ENCODE measurements at regions not wholly inside any gene's neighbourhood (a gene's known extent, or its start where the extent isn't known, plus 50 kb on each side); places are given as distances from the start of the nearest gene placed in this dataset.

GRCh38 chr13:31964168-31964567 is 67.4 kb upstream of the FRY start:
- no peak for ATAC-seq (ENCODE audit: low read depth)
- no peak overlapping the region for H3K4me3 Mint-ChIP-seq

More at GRCh38 chr13:31964168-31964567, 67.4 kb upstream of the FRY start:
- Mint-ChIP-seq H3K27ac (no peak overlapping the region), H3K27me3 (no peaks in the 10 kb centered on the region), H3K4me1 (peaks cover 31% of the 10 kb centered on the region), H3K9me3 (ENCODE audit: insufficient read depth) (peaks cover 3% of the 10 kb centered on the region)
- DNase-seq: no peak
- Histone ChIP-seq H4K20me1 (ENCODE audit: control insufficient read depth, insufficient read depth, low read length, poor library complexity, severe bottlenecking) (no peaks in the 10 kb centered on the region), H2AFZ (ENCODE audit: insufficient read depth, low read depth, low read length, poor library complexity, severe bottlenecking) (no peak overlapping the region), H3K9me3 (ENCODE audit: control extremely low read depth in 1 of 3, control insufficient read depth in 2 of 3, insufficient read depth in 1 of 3, low read length in 2 of 3) (peaks cover 0 to 6% (median 3%) of the 10 kb centered on the region in 3 donors), H3K4me3 (ENCODE audit: control extremely low read depth in 1 of 5, extremely low read depth in 1 of 5, insufficient read depth in 1 of 5, low read depth in 2 of 5, low read length in 4 of 5) (no peak overlapping the region), H3K4me2 (replicated peaks; ENCODE audit: low read depth, low read length, poor library complexity, severe bottlenecking) (no peak overlapping the region), H3K79me2 (ENCODE audit: control insufficient read depth, insufficient read depth, low read length) (no peaks in the 10 kb centered on the region), H3K27ac (ENCODE audit: low read length in 2 of 2) (no peak overlapping the region), H3K4me1 (ENCODE audit: control insufficient read depth in 2 of 2, insufficient read depth in 2 of 2, low read length in 2 of 2) (peaks cover 28 to 30% of the 10 kb centered on the region in 2 donors), H3K36me3 (replicated peaks in 1 of 2; ENCODE audit: control extremely low read depth in 1 of 2, control insufficient read depth in 1 of 2, extremely low read depth in 1 of 2, insufficient read depth in 2 of 2, low read length in 1 of 2) (no peaks in the 10 kb centered on the region), H3K27me3 (replicated peaks in 1 of 4; ENCODE audit: control extremely low read depth in 1 of 4, control insufficient read depth in 3 of 4, insufficient read depth in 4 of 4, low read length in 3 of 4) (no peaks in the 10 kb centered on the region), H3K9ac (ENCODE audit: low read length) (no peak overlapping the region)
- WGBS (ENCODE audit: insufficient coverage): no CpG with 5 or more reads among the region's 2 CpGs
- TF ChIP-seq EZH2 (IDR thresholded peaks at IDR 0.05; ENCODE audit: borderline replicate concordance, insufficient read depth, low read depth, low read length, poor library complexity, severe bottlenecking): no peak
- no peak for TF ChIP-seq CTCF (IDR thresholded peaks at IDR 0.05)
- ChIA-PET CTCF (interaction anchor here (2.3 kb wide), 1 partner anchor 54 kb away, joined by 7 read pairs; no protein-coding TSS in a partner anchor), POLR2A (no interaction called here)
- intact Hi-C loops (cut with micrococcal nuclease): loop anchor here (5.0 to 10.0 kb wide), 3 partner anchors 49 to 353 kb away; partner anchors contain the start of genes BRCA2, FRY and ZAR1L

Measured in B cell (primary cell).